GM19468 (cell line): ENCODE measurements at regions not wholly inside any gene's neighbourhood (a gene's known extent, or its start where the extent isn't known, plus 50 kb on each side); places are given as distances from the start of the nearest gene placed in this dataset.
"Not testable (repeated sequence)": the region's sequence is repeated elsewhere in the genome, so short reads cannot be mapped to it uniquely, and the experiment has no call there.

Source experiments
- ATAC-seq: cut with Tn5 transposase; IDR thresholded peaks from one replicate; pipeline ENCODE4 v1.9.1; 2021; ENCODE audit warnings: mild to moderate bottlenecking, moderate library complexity, moderate number of reproducible peaks; ENCODE audit not compliant: unreplicated experiment; ENCODE audit errors: extremely low read depth

GRCh38 chr13:50370303-50370950 lies 355.2 kb downstream of the KCNRG start:
- ATAC-seq, result peak; percentile 56

- ATAC-seq, result no peak
Measured at GRCh38 chr13:50374517-50374916, 359.3 kb downstream of the KCNRG start.

- no peak for ATAC-seq
Measured at GRCh38 chr13:50375792-50376191, 360.5 kb downstream of the KCNRG start.

GRCh38 chr13:50376895-50377575 lies 361.8 kb downstream of the KCNRG start:
- ATAC-seq, result no peak

- no peak for ATAC-seq
Measured at GRCh38 chr13:50377726-50378270, 362.6 kb downstream of the KCNRG start.

- ATAC-seq, result no peak
Measured at GRCh38 chr13:50378509-50379044, 363.3 kb downstream of the KCNRG start.

GRCh38 chr13:50379584-50379983 lies 364.3 kb downstream of the KCNRG start:
- no peak for ATAC-seq

GRCh38 chr13:50380905-50381304 lies 365.7 kb downstream of the KCNRG start:
- no peak for ATAC-seq

GRCh38 chr13:50382511-50382910 lies 367.3 kb downstream of the KCNRG start:
- ATAC-seq, result no peak

GRCh38 chr13:50382951-50383350 lies 367.7 kb downstream of the KCNRG start:
- ATAC-seq, result no peak

GRCh38 chr13:50384724-50385123 lies 369.5 kb downstream of the KCNRG start:
- ATAC-seq, result no peak

GRCh38 chr13:50386541-50387050 lies 371.4 kb downstream of the KCNRG start:
- no peak for ATAC-seq

GRCh38 chr13:50387051-50387581 lies 371.9 kb downstream of the KCNRG start:
- ATAC-seq, result no peak

GRCh38 chr13:50388481-50388880 lies 373.2 kb downstream of the KCNRG start:
- no peak for ATAC-seq

- ATAC-seq, result no peak
Measured at GRCh38 chr13:50389726-50390125, 374.5 kb downstream of the KCNRG start.

GRCh38 chr13:50390503-50391248 lies 375.4 kb downstream of the KCNRG start:
- no peak for ATAC-seq

- ATAC-seq, result no peak
Measured at GRCh38 chr13:50392977-50393376, 377.7 kb downstream of the KCNRG start.

- ATAC-seq, result no peak
Measured at GRCh38 chr13:50393628-50394027, 378.4 kb downstream of the KCNRG start.

- ATAC-seq, result no peak
Measured at GRCh38 chr13:50396001-50396400, 380.8 kb downstream of the KCNRG start.

- ATAC-seq, result not testable (repeated sequence)
Measured at GRCh38 chr13:50396618-50397017, 381.4 kb downstream of the KCNRG start.
